ENCODE measurements at regions not wholly inside any gene's neighbourhood (a gene's known extent, or its start where the extent isn't known, plus 50 kb on each side); places are given as distances from the start of the nearest gene placed in this dataset. TPM values are rescaled to one million over a fixed set of nuclear protein-coding genes. Genes with fewer than 3 reads are reported as not detected.
A peak's percentile ranks its signal among the peaks of the same experiment; 100 is the strongest.

- Histone ChIP-seq H3K27ac (ENCODE audit: low read length) (no peak overlapping the region), H3K4me3 (ENCODE audit: low read length) (no peak overlapping the region), H3K36me3 (ENCODE audit: insufficient read depth, low read length) (no peaks in the 10 kb centered on the region), H3K4me1 (ENCODE audit: low read length) (peaks cover 12% of the 10 kb centered on the region), H3K9ac (ENCODE audit: low read length) (no peak overlapping the region), H3K27me3 (ENCODE audit: low read length) (no peaks in the 10 kb centered on the region), H4K20me1 (ENCODE audit: insufficient read depth, low read depth, low read length) (no peaks in the 10 kb centered on the region), H3K9me3 (ENCODE audit: low read length) (no peaks in the 10 kb centered on the region), H3K9me2 (replicated peaks; ENCODE audit: insufficient read depth, low read length) (no peaks in the 10 kb centered on the region), H3K79me2 (ENCODE audit: low read length) (no peaks in the 10 kb centered on the region), H2AFZ (ENCODE audit: low read length) (no peak overlapping the region), H3K4me2 (ENCODE audit: low read depth, low read length, poor library complexity, severe bottlenecking) (no peak overlapping the region)
- peak; percentile 87 for DNase-seq
Measured at GRCh38 chr14:71855399-71856036, 76.7 kb upstream of the RGS6 start.

GRCh38 chr14:71856199-71856919, 75.9 kb upstream of the RGS6 start:
- Histone ChIP-seq H3K4me1 (ENCODE audit: low read length) (peaks cover 12% of the 10 kb centered on the region), H3K79me2 (ENCODE audit: low read length) (no peaks in the 10 kb centered on the region), H3K4me3 (ENCODE audit: low read length) (no peak overlapping the region), H3K9me2 (replicated peaks; ENCODE audit: insufficient read depth, low read length) (no peaks in the 10 kb centered on the region), H2AFZ (ENCODE audit: low read length) (no peak overlapping the region), H3K4me2 (ENCODE audit: low read depth, low read length, poor library complexity, severe bottlenecking) (no peak overlapping the region), H4K20me1 (ENCODE audit: insufficient read depth, low read depth, low read length) (no peaks in the 10 kb centered on the region), H3K9me3 (ENCODE audit: low read length) (no peaks in the 10 kb centered on the region), H3K27ac (ENCODE audit: low read length) (no peak overlapping the region), H3K9ac (ENCODE audit: low read length) (no peak overlapping the region), H3K36me3 (ENCODE audit: insufficient read depth, low read length) (no peaks in the 10 kb centered on the region), H3K27me3 (ENCODE audit: low read length) (no peaks in the 10 kb centered on the region)
- no peak for DNase-seq

DNA sequence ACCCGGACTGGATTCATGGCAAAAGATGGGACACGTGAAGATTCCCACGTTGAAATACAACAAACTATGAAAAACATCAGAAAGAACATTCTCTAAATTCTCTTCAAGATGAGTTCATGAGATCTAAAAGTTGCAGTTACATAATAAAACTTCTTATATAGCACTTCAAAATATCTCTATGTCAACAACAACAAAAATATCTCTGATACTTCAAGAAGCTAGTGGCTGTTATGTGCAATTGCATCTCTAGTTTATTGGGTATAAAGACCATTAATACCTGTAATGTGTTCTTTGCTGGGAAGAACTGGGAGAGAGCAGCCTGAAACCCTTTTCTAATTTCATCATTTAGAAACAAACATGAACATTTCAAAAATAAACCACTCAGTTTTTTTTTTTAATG, 69.2 kb upstream of the RGS6 start:
- Histone ChIP-seq H3K4me3 (ENCODE audit: low read length) (no peak overlapping the region), H3K9ac (ENCODE audit: low read length) (no peak overlapping the region), H3K4me2 (ENCODE audit: low read depth, low read length, poor library complexity, severe bottlenecking) (no peak overlapping the region), H3K79me2 (ENCODE audit: low read length) (no peaks in the 10 kb centered on the region), H2AFZ (ENCODE audit: low read length) (no peak overlapping the region), H3K4me1 (ENCODE audit: low read length) (no peaks in the 10 kb centered on the region), H3K27me3 (ENCODE audit: low read length) (no peaks in the 10 kb centered on the region), H3K36me3 (ENCODE audit: insufficient read depth, low read length) (no peaks in the 10 kb centered on the region), H3K9me2 (replicated peaks; ENCODE audit: insufficient read depth, low read length) (no peaks in the 10 kb centered on the region), H3K27ac (ENCODE audit: low read length) (no peak overlapping the region), H3K9me3 (ENCODE audit: low read length) (no peaks in the 10 kb centered on the region), H4K20me1 (ENCODE audit: insufficient read depth, low read depth, low read length) (no peaks in the 10 kb centered on the region)
- DNase-seq, result peak; percentile 48

GRCh38 chr14:71863766-71864165, 68.5 kb upstream of the RGS6 start:
- H2AFZ ChIP-seq (ENCODE audit: low read length), result no peak overlapping the region
- no peak for DNase-seq
- H3K36me3 ChIP-seq (ENCODE audit: insufficient read depth, low read length), result no peaks in the 10 kb centered on the region
- H4K20me1 ChIP-seq (ENCODE audit: insufficient read depth, low read depth, low read length), result no peaks in the 10 kb centered on the region
- no peaks in the 10 kb centered on the region for H3K9me2 ChIP-seq (replicated peaks; ENCODE audit: insufficient read depth, low read length)
- no peaks in the 10 kb centered on the region for H3K27me3 ChIP-seq (ENCODE audit: low read length)
- no peak overlapping the region for H3K4me2 ChIP-seq (ENCODE audit: low read depth, low read length, poor library complexity, severe bottlenecking)
- no peak overlapping the region for H3K9ac ChIP-seq (ENCODE audit: low read length)
- H3K4me3 ChIP-seq (ENCODE audit: low read length), result no peak overlapping the region
- no peaks in the 10 kb centered on the region for H3K9me3 ChIP-seq (ENCODE audit: low read length)
- no peak overlapping the region for H3K27ac ChIP-seq (ENCODE audit: low read length)
- no peaks in the 10 kb centered on the region for H3K79me2 ChIP-seq (ENCODE audit: low read length)
- H3K4me1 ChIP-seq (ENCODE audit: low read length), result no peaks in the 10 kb centered on the region

Small RNAs in the stretch of these regions (small RNA-seq; reads per million reads assigned to genes)
- gene RN7SL683P (not detected), gene SNORD56B (not detected)
